Endodermal cell (in vitro differentiated cells): ENCODE measurements at regions not wholly inside any gene's neighbourhood (a gene's known extent, or its start where the extent isn't known, plus 50 kb on each side); places are given as distances from the start of the nearest gene placed in this dataset.
A peak's percentile ranks its signal among the peaks of the same experiment; 100 is the strongest.

Experiments
- DNase-seq: peaks from one replicate; pipeline ENCODE4 v3.0.0-alpha.2; 2017
- H3K27ac ChIP-seq: 2 replicates; pipeline ENCODE4 v1.5.1; 2013; ENCODE audit warnings: mild to moderate bottlenecking, low read depth, low read length, moderate library complexity
- H3K27me3 ChIP-seq: 2 replicates; pipeline ENCODE4 v1.6.1; 2013; ENCODE audit warnings: mild to moderate bottlenecking, low read length, moderate library complexity; ENCODE audit not compliant: insufficient read depth, control insufficient read depth, poor library complexity, severe bottlenecking
- H3K36me3 ChIP-seq: 2 replicates; pipeline ENCODE4 v1.7.0; 2013; ENCODE audit warnings: mild to moderate bottlenecking, low read length, moderate library complexity; ENCODE audit not compliant: control insufficient read depth, insufficient read depth
- H3K4me1 ChIP-seq: one replicate; pipeline ENCODE4 v1.7.0; 2013; ENCODE audit warnings: low read length; ENCODE audit not compliant: control insufficient read depth, insufficient read depth
- H3K4me3 ChIP-seq: 2 replicates; pipeline ENCODE4 v1.5.1; 2013; ENCODE audit warnings: mild to moderate bottlenecking, low read length, moderate library complexity
- H3K9ac ChIP-seq: 2 replicates; pipeline ENCODE4 v1.6.1; 2013; ENCODE audit warnings: mild to moderate bottlenecking, low read length, moderate library complexity; ENCODE audit not compliant: poor library complexity, severe bottlenecking; ENCODE audit errors: extremely low read depth
- H3K9me3 ChIP-seq: 2 replicates; pipeline ENCODE4 v1.6.1; 2013; ENCODE audit warnings: mild to moderate bottlenecking, low read length, moderate library complexity; ENCODE audit not compliant: control insufficient read depth
- H3K27ac Mint-ChIP-seq: 2 replicates; pipeline ENCODE4 v1.8.0; 2020; ENCODE audit warnings: mixed read lengths
- H3K27me3 Mint-ChIP-seq: 2 replicates; pipeline ENCODE4 v1.8.0; 2021; ENCODE audit warnings: mild to moderate bottlenecking, mixed read lengths; ENCODE audit not compliant: insufficient read depth
- H3K36me3 Mint-ChIP-seq: 2 replicates; pipeline ENCODE4 v1.8.0; 2020; ENCODE audit warnings: low read depth, mixed read lengths
- H3K4me1 Mint-ChIP-seq: 2 replicates; pipeline ENCODE4 v1.8.0; 2020; ENCODE audit warnings: mixed read lengths
- H3K4me3 Mint-ChIP-seq: 2 replicates; pipeline ENCODE4 v1.8.0; 2020; ENCODE audit warnings: mild to moderate bottlenecking, moderate library complexity, mixed read lengths
- H3K9me3 Mint-ChIP-seq: 2 replicates; pipeline ENCODE4 v1.8.0; 2020; ENCODE audit warnings: mild to moderate bottlenecking, mixed read lengths
- WGBS, 2 experiments: methylation state at CpG; one replicate each; pipeline versions ENCODE4 v1.1.5 to v1.1.7; 2013; ENCODE audit warnings: missing lambda C conversion rate in 2 of 2, mixed read lengths in 1 of 2; ENCODE audit not compliant: insufficient coverage in 1 of 2, insufficient read length in 1 of 2; 5-methylcytosine and 5-hydroxymethylcytosine counted together
- TF ChIP-seq, protein P1 (sequence below): fragments of 200-600 bp; sonication (generic); conservative IDR thresholded peaks from 2 replicates; pipeline ENCODE4 v1.5.0; 2021; ENCODE audit warnings: antibody characterized with exemption, mild to moderate bottlenecking

DNA sequence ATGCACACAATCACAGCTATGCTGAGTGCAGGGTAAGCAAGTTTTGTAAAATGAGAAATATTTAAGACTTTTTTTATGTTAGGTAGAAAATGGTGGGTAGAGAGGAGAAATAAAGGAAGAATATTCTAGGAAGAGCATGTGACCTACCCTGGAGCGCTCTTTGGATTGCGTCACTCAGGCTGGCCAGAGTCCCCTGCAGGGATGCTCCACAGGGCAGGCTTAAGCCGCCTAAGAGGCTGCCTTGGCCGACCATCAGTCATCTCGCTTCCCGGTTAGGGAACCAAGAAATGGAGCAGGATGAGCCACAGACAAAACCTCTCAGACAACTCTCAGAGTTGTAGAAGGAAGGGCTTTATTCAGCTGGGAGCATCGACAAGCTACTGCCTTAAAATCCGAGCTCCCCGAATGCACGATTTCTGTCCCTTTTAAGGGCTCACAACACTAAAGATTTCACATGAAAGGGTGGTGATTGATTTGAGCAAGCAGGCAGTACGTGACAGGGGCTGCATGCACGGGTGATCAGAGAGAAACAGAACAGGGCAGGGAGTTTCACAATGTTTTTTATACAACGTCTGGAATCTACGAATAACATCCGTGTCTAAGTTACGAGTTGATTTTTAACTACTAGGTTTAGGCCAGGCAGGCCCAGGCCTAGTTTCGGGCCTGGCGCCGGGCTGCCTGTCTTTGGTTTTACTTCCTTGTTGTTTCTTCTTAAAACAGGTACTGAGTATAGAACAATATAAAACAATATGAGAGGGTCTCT is 1072.0 kb downstream of the CBLN2 start:
- peak; percentile 68 for DNase-seq

DNA sequence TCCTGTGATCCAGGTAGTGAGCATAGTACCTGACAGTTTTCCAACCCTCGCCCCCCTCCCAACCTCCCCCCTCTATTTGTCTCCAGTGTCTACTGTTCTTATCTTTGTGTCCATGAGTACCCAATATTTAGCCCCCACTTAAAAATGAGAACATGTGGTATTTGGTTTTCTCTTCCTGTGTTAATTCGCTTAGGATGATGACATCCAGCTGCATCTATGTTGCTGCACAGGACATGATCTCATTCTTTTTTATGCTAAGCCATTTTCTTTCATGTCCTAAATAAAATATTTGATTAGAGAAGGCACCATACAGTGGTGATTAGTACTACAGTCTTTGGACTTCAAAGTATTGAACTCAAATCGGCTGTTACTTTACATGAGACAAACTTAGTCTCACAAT is 1087.9 kb downstream of the CBLN2 start:
- Mint-ChIP-seq H3K27me3 (no peaks in the 10 kb centered on the region), H3K4me1 (no peaks in the 10 kb centered on the region), H3K36me3 (no peaks in the 10 kb centered on the region), H3K9me3 (no peaks in the 10 kb centered on the region), H3K27ac (no peak overlapping the region), H3K4me3 (no peak overlapping the region)
- H3K9me3 ChIP-seq: peaks cover 37% of the 10 kb centered on the region
- no peak overlapping the region for H3K27ac ChIP-seq
- DNase-seq: no peak
- no peaks in the 10 kb centered on the region for H3K4me1 ChIP-seq
- TF ChIP-seq, protein P1, sequence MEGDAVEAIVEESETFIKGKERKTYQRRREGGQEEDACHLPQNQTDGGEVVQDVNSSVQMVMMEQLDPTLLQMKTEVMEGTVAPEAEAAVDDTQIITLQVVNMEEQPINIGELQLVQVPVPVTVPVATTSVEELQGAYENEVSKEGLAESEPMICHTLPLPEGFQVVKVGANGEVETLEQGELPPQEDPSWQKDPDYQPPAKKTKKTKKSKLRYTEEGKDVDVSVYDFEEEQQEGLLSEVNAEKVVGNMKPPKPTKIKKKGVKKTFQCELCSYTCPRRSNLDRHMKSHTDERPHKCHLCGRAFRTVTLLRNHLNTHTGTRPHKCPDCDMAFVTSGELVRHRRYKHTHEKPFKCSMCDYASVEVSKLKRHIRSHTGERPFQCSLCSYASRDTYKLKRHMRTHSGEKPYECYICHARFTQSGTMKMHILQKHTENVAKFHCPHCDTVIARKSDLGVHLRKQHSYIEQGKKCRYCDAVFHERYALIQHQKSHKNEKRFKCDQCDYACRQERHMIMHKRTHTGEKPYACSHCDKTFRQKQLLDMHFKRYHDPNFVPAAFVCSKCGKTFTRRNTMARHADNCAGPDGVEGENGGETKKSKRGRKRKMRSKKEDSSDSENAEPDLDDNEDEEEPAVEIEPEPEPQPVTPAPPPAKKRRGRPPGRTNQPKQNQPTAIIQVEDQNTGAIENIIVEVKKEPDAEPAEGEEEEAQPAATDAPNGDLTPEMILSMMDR: no peak
- H3K27me3 ChIP-seq: no peaks in the 10 kb centered on the region
- no peaks in the 10 kb centered on the region for H3K36me3 ChIP-seq
- 60 to 64% methylated on average over 1 to 3 of the region's 3 CpGs for WGBS, 2 experiments
- H3K4me3 ChIP-seq: no peak overlapping the region
- H3K9ac ChIP-seq: no peak overlapping the region

More for the DNA sequence above, 1072.0 kb downstream of the CBLN2 start:
- Mint-ChIP-seq H3K9me3 (peaks cover 3% of the 10 kb centered on the region), H3K27me3 (no peaks in the 10 kb centered on the region), H3K4me1 (no peaks in the 10 kb centered on the region), H3K4me3 (no peak overlapping the region), H3K36me3 (no peaks in the 10 kb centered on the region), H3K27ac (peak overlapping the region; percentile 15)
- TF ChIP-seq, protein P1: no peak
- Histone ChIP-seq H3K27ac (no peak overlapping the region), H3K4me1 (no peaks in the 10 kb centered on the region), H3K27me3 (no peaks in the 10 kb centered on the region), H3K9me3 (peaks cover 36% of the 10 kb centered on the region), H3K9ac (no peak overlapping the region), H3K4me3 (no peak overlapping the region), H3K36me3 (no peaks in the 10 kb centered on the region)
- WGBS, 2 experiments: 80 to 88% methylated on average over 4 to 17 of the region's 19 CpGs

DNA sequence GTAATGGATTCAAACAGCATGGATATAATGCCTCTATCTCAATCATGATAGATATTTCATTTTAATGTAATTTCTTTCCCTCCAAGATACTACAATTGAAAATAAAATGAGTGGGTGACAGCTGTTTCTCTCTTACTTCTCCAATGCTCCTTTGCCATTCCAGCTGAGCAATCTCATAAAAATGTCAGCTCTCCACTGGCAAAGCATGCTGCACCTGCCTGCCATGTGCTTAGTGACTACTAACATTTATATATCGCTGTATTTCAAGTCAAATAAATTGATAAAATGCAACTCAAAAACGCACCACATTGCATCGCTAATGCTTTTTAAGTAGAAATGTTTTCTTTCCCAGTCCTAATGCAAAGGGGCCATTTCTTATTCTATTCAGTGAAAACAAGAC is 1093.9 kb downstream of the CBLN2 start:
- Mint-ChIP-seq H3K27ac (no peak overlapping the region), H3K27me3 (no peaks in the 10 kb centered on the region), H3K9me3 (peaks cover 14% of the 10 kb centered on the region), H3K4me3 (no peak overlapping the region), H3K36me3 (no peaks in the 10 kb centered on the region), H3K4me1 (no peaks in the 10 kb centered on the region)
- no peaks in the 10 kb centered on the region for H3K27me3 ChIP-seq
- peaks cover 47% of the 10 kb centered on the region for H3K9me3 ChIP-seq
- H3K9ac ChIP-seq: no peak overlapping the region
- WGBS, 2 experiments: 80 to 82% methylated on average over 2 to 3 of the region's 3 CpGs
- no peaks in the 10 kb centered on the region for H3K36me3 ChIP-seq
- H3K27ac ChIP-seq: no peak overlapping the region
- TF ChIP-seq, protein P1: no peak
- no peak overlapping the region for H3K4me3 ChIP-seq
- DNase-seq: no peak
- H3K4me1 ChIP-seq: no peaks in the 10 kb centered on the region
